Fibroblast of lung (primary cell): ENCODE measurements at regions not wholly inside any gene's neighbourhood (a gene's known extent, or its start where the extent isn't known, plus 50 kb on each side); places are given as distances from the start of the nearest gene placed in this dataset.

Source experiments
- EZH2 ChIP-seq: IDR thresholded peaks from 2 replicates; pipeline ENCODE4 v1.5.1; 2012; ENCODE audit warnings: low read length, control low read depth, mild to moderate bottlenecking; ENCODE audit errors: missing control alignments
- TF ChIP-seq, protein P1 (sequence below), 2 donors: IDR thresholded peaks in 1 of 2; conservative IDR thresholded peaks in 1 of 2; 1 replicate in 1 of 2; 2 replicates in 1 of 2; pipeline ENCODE4 v1.5.1; 2011 to 2012; ENCODE audit warnings: low read length in 2 of 2, control low read depth in 1 of 2, inconsistent platforms in 1 of 2, low read depth in 1 of 2, mild to moderate bottlenecking in 1 of 2

DNA sequence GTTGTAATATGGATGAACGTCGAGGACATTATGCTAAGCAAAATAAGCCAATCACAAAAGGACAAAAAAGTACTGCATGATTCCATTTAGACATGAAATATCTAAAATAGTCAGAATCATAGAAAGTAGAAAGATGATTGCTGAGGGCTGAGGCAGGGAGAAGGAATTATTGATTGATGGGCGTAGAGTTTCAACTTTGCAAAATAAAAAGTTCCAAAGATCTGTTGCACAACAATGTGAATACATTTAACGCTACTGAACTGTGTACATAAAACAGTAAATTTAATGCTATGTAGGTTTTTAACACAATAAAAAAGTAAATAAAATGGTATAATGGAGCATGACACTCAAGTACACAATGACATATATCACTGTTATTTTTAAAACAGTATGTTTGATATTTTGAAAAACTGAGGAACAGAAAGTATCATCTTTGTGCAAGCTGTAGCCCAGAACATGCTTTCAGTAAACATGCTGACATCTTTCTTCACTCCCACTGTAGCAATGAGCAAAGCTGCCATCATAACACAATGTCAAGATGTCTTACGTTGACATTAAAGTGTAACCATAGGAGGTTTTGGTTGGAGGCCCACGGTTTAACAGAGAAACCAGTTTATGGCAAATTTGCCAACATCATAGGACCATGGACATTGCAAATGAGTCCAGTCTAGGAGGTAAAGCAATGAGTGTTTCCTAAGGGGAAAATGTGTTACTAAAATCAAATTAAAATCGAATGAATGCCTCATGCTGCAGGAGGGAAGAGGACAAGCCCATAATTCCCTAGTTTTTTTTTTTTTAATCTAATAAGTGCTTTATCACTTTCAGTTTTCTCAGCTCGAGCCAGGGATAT is 125.8 kb upstream of the SGCD start:
- TF ChIP-seq, protein P1, sequence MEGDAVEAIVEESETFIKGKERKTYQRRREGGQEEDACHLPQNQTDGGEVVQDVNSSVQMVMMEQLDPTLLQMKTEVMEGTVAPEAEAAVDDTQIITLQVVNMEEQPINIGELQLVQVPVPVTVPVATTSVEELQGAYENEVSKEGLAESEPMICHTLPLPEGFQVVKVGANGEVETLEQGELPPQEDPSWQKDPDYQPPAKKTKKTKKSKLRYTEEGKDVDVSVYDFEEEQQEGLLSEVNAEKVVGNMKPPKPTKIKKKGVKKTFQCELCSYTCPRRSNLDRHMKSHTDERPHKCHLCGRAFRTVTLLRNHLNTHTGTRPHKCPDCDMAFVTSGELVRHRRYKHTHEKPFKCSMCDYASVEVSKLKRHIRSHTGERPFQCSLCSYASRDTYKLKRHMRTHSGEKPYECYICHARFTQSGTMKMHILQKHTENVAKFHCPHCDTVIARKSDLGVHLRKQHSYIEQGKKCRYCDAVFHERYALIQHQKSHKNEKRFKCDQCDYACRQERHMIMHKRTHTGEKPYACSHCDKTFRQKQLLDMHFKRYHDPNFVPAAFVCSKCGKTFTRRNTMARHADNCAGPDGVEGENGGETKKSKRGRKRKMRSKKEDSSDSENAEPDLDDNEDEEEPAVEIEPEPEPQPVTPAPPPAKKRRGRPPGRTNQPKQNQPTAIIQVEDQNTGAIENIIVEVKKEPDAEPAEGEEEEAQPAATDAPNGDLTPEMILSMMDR (conservative IDR thresholded peaks at IDR 0.05 in 1 of 2, IDR thresholded peaks at IDR 0.05 in 1 of 2; ENCODE audit: low read depth in 1 of 2, low read length in 2 of 2) = no peak
- TF ChIP-seq EZH2 = no peak
